ENCODE measurements at regions not wholly inside any gene's neighbourhood (a gene's known extent, or its start where the extent isn't known, plus 50 kb on each side); places are given as distances from the start of the nearest gene placed in this dataset.
"Not testable (repeated sequence)": the region's sequence is repeated elsewhere in the genome, so short reads cannot be mapped to it uniquely, and the experiment has no call there.

DNA sequence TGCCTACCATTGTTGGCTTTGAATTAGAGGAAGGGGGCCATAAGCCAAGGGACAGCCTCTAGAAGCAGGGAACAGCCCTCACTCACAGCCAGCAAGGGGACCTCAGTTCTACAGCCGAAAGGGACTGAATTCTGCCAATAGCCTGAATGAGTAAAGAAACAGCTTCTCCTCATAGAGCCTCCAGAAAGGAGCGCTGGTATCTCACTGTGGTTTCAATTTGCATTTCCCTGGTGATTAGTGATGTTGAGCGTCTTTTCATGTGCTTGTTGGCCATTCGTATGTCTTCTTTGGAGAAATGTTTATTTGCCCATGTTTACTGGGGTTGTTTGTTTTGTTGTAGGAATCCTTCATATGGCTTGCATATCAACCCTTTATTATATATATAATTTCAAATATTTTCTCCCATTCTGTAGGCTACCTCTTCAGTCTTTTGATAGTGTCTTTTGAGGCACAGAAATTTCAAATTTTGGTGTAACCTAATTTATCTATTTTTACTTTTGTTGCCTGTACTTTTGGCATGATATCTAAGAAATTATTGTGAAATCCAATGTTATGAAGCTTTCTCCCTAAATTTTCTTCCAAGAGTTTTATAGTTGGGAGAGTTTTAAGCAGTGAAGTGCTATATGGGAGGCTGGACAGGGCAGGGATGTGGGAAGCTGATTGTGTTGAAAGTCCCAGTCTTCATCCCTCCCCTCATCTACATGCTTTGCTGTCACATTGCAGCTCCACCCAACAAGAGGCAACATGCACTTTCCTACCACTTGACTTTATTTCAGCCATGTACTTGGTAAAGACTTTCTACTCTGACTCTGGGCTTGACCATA, 57.1 kb upstream of the GPCPD1 start:
- H3K27me3 ChIP-seq (ENCODE audit: control insufficient read depth, insufficient read depth, low read length), result no peaks in the 10 kb centered on the region
- DNase-seq (ENCODE audit: low read depth), result no peak
- TF ChIP-seq, protein P1, sequence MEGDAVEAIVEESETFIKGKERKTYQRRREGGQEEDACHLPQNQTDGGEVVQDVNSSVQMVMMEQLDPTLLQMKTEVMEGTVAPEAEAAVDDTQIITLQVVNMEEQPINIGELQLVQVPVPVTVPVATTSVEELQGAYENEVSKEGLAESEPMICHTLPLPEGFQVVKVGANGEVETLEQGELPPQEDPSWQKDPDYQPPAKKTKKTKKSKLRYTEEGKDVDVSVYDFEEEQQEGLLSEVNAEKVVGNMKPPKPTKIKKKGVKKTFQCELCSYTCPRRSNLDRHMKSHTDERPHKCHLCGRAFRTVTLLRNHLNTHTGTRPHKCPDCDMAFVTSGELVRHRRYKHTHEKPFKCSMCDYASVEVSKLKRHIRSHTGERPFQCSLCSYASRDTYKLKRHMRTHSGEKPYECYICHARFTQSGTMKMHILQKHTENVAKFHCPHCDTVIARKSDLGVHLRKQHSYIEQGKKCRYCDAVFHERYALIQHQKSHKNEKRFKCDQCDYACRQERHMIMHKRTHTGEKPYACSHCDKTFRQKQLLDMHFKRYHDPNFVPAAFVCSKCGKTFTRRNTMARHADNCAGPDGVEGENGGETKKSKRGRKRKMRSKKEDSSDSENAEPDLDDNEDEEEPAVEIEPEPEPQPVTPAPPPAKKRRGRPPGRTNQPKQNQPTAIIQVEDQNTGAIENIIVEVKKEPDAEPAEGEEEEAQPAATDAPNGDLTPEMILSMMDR (IDR thresholded peaks at IDR 0.05; ENCODE audit: insufficient read depth, low read length, poor library complexity, severe bottlenecking), result no peak
- H3K36me3 ChIP-seq (ENCODE audit: control insufficient read depth, insufficient read depth, low read length), result no peaks in the 10 kb centered on the region
- H3K4me3 ChIP-seq (ENCODE audit: low read depth, low read length), result no peak overlapping the region

DNA sequence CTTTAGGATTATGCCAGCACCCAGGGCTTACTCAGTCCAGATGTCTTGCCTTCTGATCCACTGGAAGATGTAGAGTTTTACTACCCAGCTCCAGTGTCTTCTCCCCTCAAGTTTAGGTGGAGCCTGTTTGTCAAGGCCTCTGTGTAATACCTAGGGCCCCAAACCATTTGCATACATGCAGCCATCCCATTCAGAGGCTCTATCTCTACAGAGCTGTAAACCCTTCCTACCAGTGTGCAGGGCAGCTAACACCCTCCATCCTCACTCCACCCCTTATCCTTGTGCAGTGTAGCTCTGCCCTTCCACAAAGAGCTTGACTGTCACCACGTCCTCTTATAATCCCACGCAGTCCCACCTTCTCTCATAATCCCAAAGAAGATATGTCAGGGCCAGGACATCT, 54.6 kb upstream of the GPCPD1 start:
- Histone ChIP-seq H3K36me3 (ENCODE audit: control insufficient read depth, insufficient read depth, low read length) (no peaks in the 10 kb centered on the region), H3K4me3 (ENCODE audit: low read depth, low read length) (no peak overlapping the region), H3K27me3 (ENCODE audit: control insufficient read depth, insufficient read depth, low read length) (no peaks in the 10 kb centered on the region)
- TF ChIP-seq, protein P1 (IDR thresholded peaks at IDR 0.05; ENCODE audit: insufficient read depth, low read length, poor library complexity, severe bottlenecking), result no peak
- no peak for DNase-seq (ENCODE audit: low read depth)

- Histone ChIP-seq H3K27me3 (ENCODE audit: control insufficient read depth, insufficient read depth, low read length) (no peaks in the 10 kb centered on the region), H3K4me3 (ENCODE audit: low read depth, low read length) (no peak overlapping the region), H3K36me3 (ENCODE audit: control insufficient read depth, insufficient read depth, low read length) (no peaks in the 10 kb centered on the region)
- TF ChIP-seq, protein P1 (IDR thresholded peaks at IDR 0.05; ENCODE audit: insufficient read depth, low read length, poor library complexity, severe bottlenecking), result no peak
- DNase-seq (ENCODE audit: low read depth), result no peak
Observed at GRCh38 chr20:5663396-5663795, 52.6 kb upstream of the GPCPD1 start.

GRCh38 chr20:5662769-5663168, 52.0 kb upstream of the GPCPD1 start:
- no peak for DNase-seq (ENCODE audit: low read depth)
- Histone ChIP-seq H3K4me3 (ENCODE audit: low read depth, low read length) (no peak overlapping the region), H3K36me3 (ENCODE audit: control insufficient read depth, insufficient read depth, low read length) (no peaks in the 10 kb centered on the region), H3K27me3 (ENCODE audit: control insufficient read depth, insufficient read depth, low read length) (no peaks in the 10 kb centered on the region)
- TF ChIP-seq, protein P1 (IDR thresholded peaks at IDR 0.05; ENCODE audit: insufficient read depth, low read length, poor library complexity, severe bottlenecking), result no peak

DNA sequence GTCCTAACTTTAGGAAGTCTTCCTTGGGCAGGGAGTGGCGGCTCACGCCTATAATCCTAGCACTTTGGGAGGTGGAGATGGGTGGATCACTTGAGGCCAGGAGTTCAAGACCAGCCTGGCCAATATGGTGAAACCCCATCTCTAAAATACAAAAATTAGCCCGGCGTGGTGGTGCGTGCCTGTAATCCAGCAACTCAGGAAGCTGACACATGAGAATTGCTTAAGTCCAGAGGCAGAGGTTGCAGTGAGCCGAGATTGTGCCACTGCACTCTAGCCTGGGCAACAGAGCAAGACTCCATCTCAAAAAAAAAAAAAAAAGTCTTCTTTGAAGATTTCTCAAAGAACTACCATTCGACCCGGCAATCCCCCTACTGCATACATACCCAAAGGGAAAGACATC, 50.0 kb upstream of the GPCPD1 start:
- H3K27me3 ChIP-seq (ENCODE audit: control insufficient read depth, insufficient read depth, low read length); H3K36me3 ChIP-seq (ENCODE audit: control insufficient read depth, insufficient read depth, low read length); H3K4me3 ChIP-seq (ENCODE audit: low read depth, low read length); DNase-seq (ENCODE audit: low read depth): not testable (repeated sequence)

All from kidney epithelial cell (primary cell).